Sigmoid colon (tissue), 4 donors: ENCODE measurements at regions not wholly inside any gene's neighbourhood (a gene's known extent, or its start where the extent isn't known, plus 50 kb on each side); places are given as distances from the start of the nearest gene placed in this dataset.

ENCODE experiments used
- CTCF ChIP-seq, 4 experiments: fragments of 450-650 bp in 3 of 4; fragments of 200-600 bp in 1 of 4; IDR thresholded peaks; one replicate each; pipeline ENCODE4 v1.5.1; 2016 to 2019; ENCODE audit warnings: antibody characterized with exemption in 4 of 4, mild to moderate bottlenecking in 3 of 4, moderate library complexity in 2 of 4
- POLR2A ChIP-seq, 2 donors: fragments of 450-650 bp; IDR thresholded peaks; one replicate each; pipeline ENCODE4 v1.6.1; 2016; ENCODE audit warnings: antibody characterized with exemption in 2 of 2, mild to moderate bottlenecking in 2 of 2, moderate library complexity in 2 of 2
- POLR2AphosphoS5 ChIP-seq, 4 donors: sonication (generic); formaldehyde crosslinking; IDR thresholded peaks; one replicate each; pipeline ENCODE4 v1.6.1; 2017; ENCODE audit warnings: antibody characterized with exemption in 4 of 4

GRCh38 chr2:71856773-71857525 is 290.7 kb downstream of the CYP26B1 start:
- TF ChIP-seq POLR2AphosphoS5 (IDR thresholded peaks at IDR 0.05): no peak
- TF ChIP-seq CTCF (IDR thresholded peaks at IDR 0.05): no peak
- TF ChIP-seq POLR2A (IDR thresholded peaks at IDR 0.05): no peak
